HG02763 (cell line): ENCODE measurements at regions not wholly inside any gene's neighbourhood (a gene's known extent, or its start where the extent isn't known, plus 50 kb on each side); places are given as distances from the start of the nearest gene placed in this dataset.

ENCODE experiments used
- ATAC-seq: cut with Tn5 transposase; IDR thresholded peaks from one replicate; pipeline ENCODE4 v1.9.1; 2021; ENCODE audit warnings: mild to moderate bottlenecking, moderate library complexity; ENCODE audit not compliant: unreplicated experiment

DNA sequence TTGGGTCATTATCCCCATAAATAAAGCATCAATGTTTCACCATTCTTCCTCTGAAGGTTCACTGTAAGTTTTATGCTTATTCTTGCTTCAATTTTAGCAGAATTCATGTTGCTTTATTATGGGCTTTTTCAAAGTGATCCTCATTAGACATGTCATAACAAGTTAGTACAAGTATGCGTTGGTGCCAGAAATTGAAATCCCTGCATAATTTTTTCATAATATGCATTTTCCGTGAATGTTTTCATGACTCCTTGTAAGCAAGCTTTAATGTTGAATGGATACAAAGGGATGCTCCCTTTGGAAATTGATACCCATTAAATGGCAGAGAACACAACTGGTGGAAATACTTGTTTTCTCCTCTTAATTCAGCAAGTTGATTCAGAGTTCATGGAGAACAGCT, 179.7 kb downstream of the ST6GAL2 start:
- ATAC-seq: no peak

DNA sequence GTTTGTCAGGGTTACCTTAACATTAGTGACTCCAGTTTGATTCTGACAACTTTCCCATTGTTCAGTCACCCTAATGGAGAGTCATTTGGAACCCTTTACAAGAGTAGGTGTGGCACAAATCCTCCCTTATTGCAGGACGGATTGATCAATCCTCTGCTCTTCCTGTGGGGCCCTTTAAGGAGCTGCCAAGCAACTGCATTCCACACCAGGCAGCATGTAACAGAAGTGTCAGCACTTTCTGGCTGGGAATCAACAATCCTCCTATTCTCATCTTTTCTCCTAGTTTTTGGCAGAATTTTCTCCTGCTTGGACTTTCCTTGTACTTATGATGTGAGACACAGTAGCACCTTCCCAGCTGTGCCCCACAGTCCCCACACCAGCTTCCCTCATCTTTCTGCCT, 177.8 kb downstream of the ST6GAL2 start:
- no peak for ATAC-seq

DNA sequence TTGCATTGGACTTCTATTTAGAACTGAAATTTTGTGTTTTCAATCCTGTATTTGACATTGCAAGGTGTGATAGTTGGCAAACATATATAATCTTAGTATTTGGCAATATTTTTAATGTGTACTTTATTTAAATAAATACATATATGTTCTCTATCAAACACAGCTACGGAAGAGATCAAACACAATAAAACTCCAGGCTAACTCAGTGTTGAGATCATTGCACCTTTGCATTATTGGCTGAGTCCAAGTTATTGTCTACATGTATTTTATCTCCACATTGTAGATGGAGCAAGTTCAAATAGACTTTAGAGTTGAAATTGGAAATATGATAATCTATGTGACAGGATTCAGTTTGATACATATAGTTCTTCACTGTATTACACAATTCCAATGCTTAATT, 176.7 kb downstream of the ST6GAL2 start:
- no peak for ATAC-seq

- ATAC-seq: no peak
Measured at GRCh38 chr2:106719222-106719621, 166.7 kb downstream of the ST6GAL2 start.

- ATAC-seq: no peak
Measured at GRCh38 chr2:106720026-106720425, 165.9 kb downstream of the ST6GAL2 start.

DNA sequence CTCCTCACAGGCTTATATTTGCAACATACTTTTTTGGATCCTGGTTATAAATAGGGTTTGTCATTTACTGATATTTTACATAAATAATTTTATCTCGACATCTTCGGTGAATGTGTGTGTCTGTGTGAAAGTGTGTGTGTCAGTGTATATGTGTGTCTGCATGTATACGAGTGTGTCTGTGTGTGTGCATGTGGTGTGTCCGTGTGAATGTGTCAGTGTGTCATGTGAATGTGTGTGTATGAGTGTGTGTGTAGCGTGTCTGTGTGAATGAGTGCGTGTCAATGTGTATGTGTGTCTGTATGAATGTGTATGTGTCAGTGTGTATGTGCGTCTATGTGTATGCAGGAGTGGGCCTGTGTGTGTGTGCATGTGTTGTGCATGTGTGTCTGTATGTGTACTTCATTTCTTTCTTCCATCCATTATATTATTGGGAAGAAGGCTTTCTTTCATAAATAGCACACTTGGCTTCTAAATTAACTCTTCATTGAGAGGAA, 161.6 kb downstream of the ST6GAL2 start:
- ATAC-seq: no peak

DNA sequence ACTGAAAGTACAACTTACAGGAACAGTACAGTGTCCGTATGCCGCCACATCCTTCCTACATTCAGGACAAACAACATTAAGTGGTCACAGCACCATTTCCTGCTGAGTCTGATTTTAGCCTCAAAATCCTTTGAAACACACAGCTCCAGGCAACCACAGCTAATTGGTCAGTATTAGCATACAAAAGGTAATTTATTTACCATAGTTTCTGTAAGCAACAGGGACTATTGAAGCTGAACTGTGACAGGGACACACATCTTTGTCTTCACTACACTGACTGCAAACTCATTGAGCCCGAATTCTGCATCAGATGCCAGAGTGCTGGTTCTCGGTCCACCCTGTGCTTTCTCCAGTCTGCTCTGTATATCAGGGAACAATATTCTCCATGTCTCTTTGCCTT, 151.8 kb downstream of the ST6GAL2 start:
- no peak for ATAC-seq

GRCh38 chr2:106735807-106736206, 150.2 kb downstream of the ST6GAL2 start:
- ATAC-seq: no peak

DNA sequence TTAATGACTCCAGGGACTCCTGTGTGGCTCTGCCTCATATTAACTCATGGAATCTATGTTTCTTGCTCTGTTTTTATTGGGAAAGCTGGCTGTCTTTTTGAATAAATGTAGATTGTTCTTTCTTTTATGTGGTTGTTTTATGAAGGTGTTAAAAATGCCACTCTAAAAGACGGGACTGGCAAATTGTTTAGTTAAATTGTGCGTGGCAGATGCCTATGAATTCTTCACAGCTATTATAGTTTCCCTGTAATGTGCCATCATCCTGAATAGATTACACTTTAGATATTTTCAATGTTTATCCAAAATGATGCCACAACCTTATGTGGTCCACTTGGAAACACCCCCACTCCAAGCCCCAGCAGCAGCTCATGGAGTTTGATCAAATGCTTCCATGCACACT, 149.7 kb downstream of the ST6GAL2 start:
- no peak for ATAC-seq

DNA sequence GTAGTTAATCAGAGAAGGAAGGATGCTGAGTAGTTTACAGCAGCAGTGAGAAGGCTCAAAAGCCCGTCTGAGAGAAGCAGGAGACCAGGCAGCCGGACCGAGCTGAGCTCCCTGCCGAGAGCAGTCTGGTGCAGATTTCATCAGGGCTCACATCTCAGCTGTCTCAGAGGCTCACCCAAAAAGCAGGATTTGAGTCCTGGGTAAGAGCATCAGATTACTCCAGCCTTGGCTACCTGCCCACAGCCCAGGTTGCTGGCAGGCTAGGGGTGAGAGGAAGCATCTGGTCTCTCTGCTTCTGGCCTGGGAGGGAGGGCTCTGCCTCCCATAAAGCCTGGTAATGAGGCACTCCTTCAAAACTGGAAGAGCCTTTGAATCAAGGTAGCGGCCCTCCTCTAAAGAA, 140.5 kb downstream of the ST6GAL2 start:
- no peak for ATAC-seq

- no peak for ATAC-seq
Measured at GRCh38 chr2:106749823-106750222, 136.1 kb downstream of the ST6GAL2 start.
